Keratinocyte (primary cell): ENCODE measurements at regions not wholly inside any gene's neighbourhood (a gene's known extent, or its start where the extent isn't known, plus 50 kb on each side); places are given as distances from the start of the nearest gene placed in this dataset.

Experiments
- DNase-seq: peaks from one replicate; pipeline ENCODE4 v3.0.0-alpha.2; 2011; ENCODE audit warnings: low read depth, missing footprints, low spot score
- FAIRE-seq: peaks from 2 replicates; lab custom pipeline; 2011; peaks lifted over from hg19 to GRCh38; lab: Jason Lieb, UNC
- H2AFZ ChIP-seq: 2 replicates; pipeline ENCODE4 v1.6.0; 2012; ENCODE audit warnings: low read length, control low read depth, inconsistent platforms; ENCODE audit not compliant: control insufficient read depth
- H3K27ac ChIP-seq: 2 replicates; pipeline ENCODE4 v1.5.1; 2011; ENCODE audit warnings: low read length; ENCODE audit not compliant: control insufficient read depth, insufficient read depth
- H3K27me3 ChIP-seq: 3 replicates; pipeline ENCODE4 v1.6.0; 2011; ENCODE audit warnings: low read length; ENCODE audit not compliant: control insufficient read depth, insufficient read depth; ENCODE audit errors: extremely low read depth
- H3K36me3 ChIP-seq, 2 experiments: 2 replicates in 1 of 2; 3 replicates in 1 of 2; pipeline ENCODE4 v1.5.1; 2011; ENCODE audit warnings: low read length in 2 of 2, mild to moderate bottlenecking in 1 of 2; ENCODE audit not compliant: control insufficient read depth in 2 of 2, insufficient read depth in 2 of 2; ENCODE audit errors: extremely low read depth in 1 of 2
- H3K4me1 ChIP-seq: 3 replicates; pipeline ENCODE4 v1.5.1; 2011; ENCODE audit warnings: low read length; ENCODE audit not compliant: control insufficient read depth, insufficient read depth; ENCODE audit errors: extremely low read depth
- H3K4me2 ChIP-seq: 3 replicates; pipeline ENCODE4 v1.6.0; 2011; ENCODE audit warnings: low read depth, low read length; ENCODE audit not compliant: control insufficient read depth, insufficient read depth; ENCODE audit errors: extremely low read depth
- H3K4me3 ChIP-seq, 3 experiments: fragments of 200-600 bp in 1 of 3; sonication (generic) in 1 of 3; 2 replicates in 2 of 3; 3 replicates in 1 of 3; pipeline ENCODE4 v1.5.1; 2011 to 2016; ENCODE audit warnings: low read length in 3 of 3, mild to moderate bottlenecking in 3 of 3, control low read depth in 2 of 3, inconsistent platforms in 1 of 3, low read depth in 1 of 3, mixed read lengths in 1 of 3, mixed run types in 1 of 3, moderate library complexity in 1 of 3; ENCODE audit not compliant: control insufficient read depth in 2 of 3, insufficient read depth in 2 of 3; ENCODE audit errors: extremely low read depth in 1 of 3
- H3K79me2 ChIP-seq: 2 replicates; pipeline ENCODE4 v1.6.0; 2012; ENCODE audit warnings: low read length; ENCODE audit not compliant: control insufficient read depth, insufficient read depth
- H3K9ac ChIP-seq: 3 replicates; pipeline ENCODE4 v1.6.0; 2011; ENCODE audit warnings: low read length; ENCODE audit not compliant: control insufficient read depth, insufficient read depth; ENCODE audit errors: extremely low read depth
- H3K9me1 ChIP-seq: 3 replicates; pipeline ENCODE4 v1.6.0; 2011; ENCODE audit warnings: low read length; ENCODE audit not compliant: control insufficient read depth, insufficient read depth; ENCODE audit errors: extremely low read depth
- H3K9me3 ChIP-seq: 2 replicates; pipeline ENCODE4 v1.5.1; 2012; ENCODE audit warnings: low read depth, low read length; ENCODE audit not compliant: control insufficient read depth
- H4K20me1 ChIP-seq: 3 replicates; pipeline ENCODE4 v1.6.0; 2011; ENCODE audit warnings: low read length; ENCODE audit not compliant: control insufficient read depth, insufficient read depth; ENCODE audit errors: extremely low read depth
- CTCF ChIP-seq, 3 experiments: IDR thresholded peaks in 1 of 3; conservative IDR thresholded peaks in 1 of 3; optimal IDR thresholded peaks in 1 of 3; 2 replicates in 2 of 3; 3 replicates in 1 of 3; pipeline versions ENCODE3 to v1.5.1; 2011; ENCODE audit warnings: low read length in 3 of 3, mild to moderate bottlenecking in 3 of 3, moderate library complexity in 2 of 3, control low read depth in 1 of 3, inconsistent platforms in 1 of 3; ENCODE audit not compliant: insufficient read depth in 2 of 3; ENCODE audit errors: extremely low read depth in 1 of 3
- EZH2 ChIP-seq: IDR thresholded peaks from one replicate; pipeline ENCODE4 v1.6.1; 2012; ENCODE audit warnings: inconsistent platforms, mild to moderate bottlenecking, low read length, moderate library complexity
- dilution Hi-C: fragments of 300-500 bp; cut with MboI; formaldehyde crosslinking; loops from one replicate; pipeline ENCODE4 v1.7.0; 2020; ENCODE audit warnings: low sequenced_read_pairs; ENCODE audit not compliant: extremely low pct_ligation_motif_present

- Histone ChIP-seq H3K4me1 (no peaks in the 10 kb centered on the region), H3K27me3 (no peaks in the 10 kb centered on the region), H3K27ac (no peak overlapping the region), H3K79me2 (no peaks in the 10 kb centered on the region), H3K36me3 (no peaks in the 10 kb centered on the region), H3K4me2 (no peak overlapping the region), H3K9ac (no peak overlapping the region), H4K20me1 (no peaks in the 10 kb centered on the region), H3K4me3 (no peak overlapping the region), H3K9me3 (no peaks in the 10 kb centered on the region), H3K9me1 (no peaks in the 10 kb centered on the region), H2AFZ (no peak overlapping the region)
- FAIRE-seq (no peak), DNase-seq (no peak)
- no peak for TF ChIP-seq EZH2
- dilution Hi-C loops, result no loop called here
These were observed 166.5 kb downstream of the PRR32 start for GRCh38 chrX:126985981-126986380.

GRCh38 chrX:126994032-126994600 is 174.6 kb downstream of the PRR32 start:
- Histone ChIP-seq H2AFZ (no peak overlapping the region), H3K36me3 (no peaks in the 10 kb centered on the region), H4K20me1 (no peaks in the 10 kb centered on the region), H3K9me1 (no peaks in the 10 kb centered on the region), H3K4me2 (no peak overlapping the region), H3K9me3 (no peaks in the 10 kb centered on the region), H3K79me2 (no peaks in the 10 kb centered on the region), H3K4me3 (no peak overlapping the region), H3K27ac (no peak overlapping the region), H3K27me3 (no peaks in the 10 kb centered on the region), H3K4me1 (no peaks in the 10 kb centered on the region), H3K9ac (no peak overlapping the region)
- dilution Hi-C loops, result no loop called here
- no peak for FAIRE-seq
- TF ChIP-seq EZH2, result no peak
- no peak for TF ChIP-seq CTCF (optimal IDR thresholded peaks at IDR 0.05 in 1 of 3, IDR thresholded peaks at IDR 0.05 in 1 of 3, conservative IDR thresholded peaks at IDR 0.05 in 1 of 3; ENCODE audit: extremely low read depth in 1 of 3, insufficient read depth in 2 of 3, low read length in 3 of 3)
- no peak for DNase-seq

GRCh38 chrX:127011629-127012028 is 192.1 kb downstream of the PRR32 start:
- no peak for TF ChIP-seq EZH2
- TF ChIP-seq CTCF (optimal IDR thresholded peaks at IDR 0.05 in 1 of 3, IDR thresholded peaks at IDR 0.05 in 1 of 3, conservative IDR thresholded peaks at IDR 0.05 in 1 of 3; ENCODE audit: extremely low read depth in 1 of 3, insufficient read depth in 2 of 3, low read length in 3 of 3), result no peak
- Histone ChIP-seq H3K27me3 (no peaks in the 10 kb centered on the region), H3K4me1 (no peaks in the 10 kb centered on the region), H2AFZ (no peak overlapping the region), H3K9ac (no peak overlapping the region), H3K27ac (no peak overlapping the region), H3K9me1 (no peaks in the 10 kb centered on the region), H3K36me3 (no peaks in the 10 kb centered on the region), H3K79me2 (no peaks in the 10 kb centered on the region), H4K20me1 (no peaks in the 10 kb centered on the region), H3K4me2 (no peak overlapping the region), H3K4me3 (no peak overlapping the region), H3K9me3 (no peaks in the 10 kb centered on the region)
- DNase-seq (no peak), FAIRE-seq (no peak)
- dilution Hi-C loops, result no loop called here
